HUDEP-2 (cell line): ENCODE measurements at regions not wholly inside any gene's neighbourhood (a gene's known extent, or its start where the extent isn't known, plus 50 kb on each side); places are given as distances from the start of the nearest gene placed in this dataset.

ENCODE experiments used
- DNase-seq, 76 experiments: peaks; one replicate each; lab custom pipeline; 2025; ENCODE audit not compliant: unreplicated experiment in 76 of 76; lab: John Stamatoyannopoulos, UW

DNA sequence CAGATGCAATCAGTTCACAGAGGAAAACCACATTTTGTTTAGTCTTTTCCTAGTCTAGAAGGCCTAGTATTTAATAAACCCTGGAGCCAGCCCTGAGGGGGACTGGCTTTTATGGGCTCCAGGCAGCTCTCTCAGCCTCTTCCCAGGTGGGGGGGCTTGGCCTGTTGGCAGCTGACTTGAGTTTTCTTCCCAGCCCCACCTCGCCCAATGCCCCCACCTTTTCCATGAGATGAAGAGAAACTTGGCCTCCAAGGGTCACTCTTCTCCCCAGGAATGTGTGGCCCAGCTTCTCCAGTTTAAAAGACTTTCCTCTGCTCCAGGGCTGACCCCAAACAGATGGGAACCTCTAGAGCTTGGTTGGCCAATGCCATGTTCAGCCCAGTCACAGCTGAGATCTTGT lies 196.1 kb downstream of the BMP7 start:
- no peak for DNase-seq

DNA sequence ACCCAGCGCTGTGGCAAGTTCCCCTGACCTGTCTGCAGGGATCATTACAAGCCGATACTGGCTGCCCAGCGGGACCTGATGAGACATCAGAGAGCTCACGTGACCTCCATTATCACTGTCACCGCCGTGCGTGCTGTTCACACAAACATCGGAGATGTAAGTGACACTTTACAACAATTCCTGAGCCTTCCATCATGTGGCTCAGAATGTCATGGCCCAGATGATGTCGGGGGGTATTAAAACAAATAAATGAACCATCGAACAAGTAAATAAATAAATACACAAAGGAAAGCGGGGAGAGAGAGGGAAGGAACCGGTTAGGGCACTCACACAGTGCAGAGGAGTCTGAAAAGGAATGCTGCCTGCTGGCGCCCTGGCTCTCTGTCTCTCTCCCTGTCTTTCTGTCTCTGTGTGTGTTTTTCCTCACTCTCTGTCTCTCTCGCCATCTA lies 195.1 kb downstream of the BMP7 start:
- peak in 1 of 76 experiments; percentile 1 for DNase-seq

DNA sequence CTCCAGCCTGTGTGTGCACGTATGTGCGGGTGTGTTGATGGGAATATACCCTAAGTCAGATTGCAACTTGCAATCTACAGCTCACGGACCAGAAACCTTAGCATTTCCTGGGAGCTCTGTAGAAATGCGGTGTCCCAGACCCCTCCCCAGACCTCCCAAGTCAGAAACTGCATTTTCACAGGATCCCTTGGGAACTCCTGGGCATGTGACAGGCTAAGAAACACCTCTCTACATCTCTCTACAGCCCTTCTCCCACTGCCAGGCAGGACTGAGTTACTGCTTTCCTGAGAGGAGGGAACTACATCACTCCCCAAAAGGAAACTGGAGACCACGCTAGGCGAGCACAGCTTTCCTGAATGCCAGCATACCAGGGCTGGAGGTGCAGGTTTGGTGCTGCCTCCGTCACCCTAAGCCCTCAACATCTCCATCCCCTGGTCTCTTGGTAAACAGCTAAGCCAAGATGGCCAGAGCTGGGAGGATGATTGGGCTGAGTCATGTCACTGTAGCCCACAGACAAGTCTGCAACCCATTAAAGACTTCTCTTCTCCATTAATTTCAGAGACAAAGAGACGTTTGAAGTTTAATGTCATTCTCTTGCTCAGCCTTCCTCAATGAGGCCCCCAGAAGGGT lies 194.4 kb downstream of the BMP7 start:
- DNase-seq, result no peak

DNA sequence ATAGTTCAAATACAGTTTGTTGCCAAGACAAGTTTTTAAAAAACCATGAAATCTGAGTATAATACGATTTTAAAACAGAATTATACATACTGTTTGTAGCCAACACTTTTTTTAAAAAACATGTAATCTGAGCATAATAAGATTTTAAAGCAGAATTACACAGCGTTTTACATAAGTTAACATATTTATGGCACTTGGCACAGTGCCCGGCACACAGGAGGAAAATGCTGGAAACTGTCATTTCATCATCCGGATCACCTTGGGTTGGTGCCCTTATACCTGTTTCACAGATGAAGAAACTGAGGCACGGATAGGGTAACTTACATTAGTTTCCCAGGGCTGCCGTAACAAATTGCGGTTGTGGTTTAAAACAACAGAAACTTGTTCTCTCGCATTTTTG lies 193.0 kb downstream of the BMP7 start:
- DNase-seq, result no peak

DNA sequence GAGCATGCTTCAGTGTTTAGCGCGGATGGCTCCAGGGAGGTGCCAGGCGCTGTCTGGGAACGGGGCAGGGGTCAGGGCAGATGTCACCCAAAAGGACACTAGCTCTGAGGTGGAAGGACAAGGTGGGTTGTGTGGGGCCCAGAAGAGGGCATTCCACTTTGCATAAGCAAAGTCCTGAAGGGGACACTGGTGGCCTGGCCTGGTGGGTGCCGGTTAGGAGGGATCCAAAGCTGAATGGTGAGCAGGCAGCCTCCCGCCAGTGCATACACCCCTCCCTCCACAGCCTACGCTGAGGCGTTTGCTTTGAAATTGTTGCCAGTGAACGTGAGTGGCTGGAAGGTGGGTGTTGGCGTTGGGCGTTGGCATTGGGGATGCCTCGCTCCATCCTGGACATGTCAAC lies 192.1 kb downstream of the BMP7 start:
- no peak for DNase-seq

DNA sequence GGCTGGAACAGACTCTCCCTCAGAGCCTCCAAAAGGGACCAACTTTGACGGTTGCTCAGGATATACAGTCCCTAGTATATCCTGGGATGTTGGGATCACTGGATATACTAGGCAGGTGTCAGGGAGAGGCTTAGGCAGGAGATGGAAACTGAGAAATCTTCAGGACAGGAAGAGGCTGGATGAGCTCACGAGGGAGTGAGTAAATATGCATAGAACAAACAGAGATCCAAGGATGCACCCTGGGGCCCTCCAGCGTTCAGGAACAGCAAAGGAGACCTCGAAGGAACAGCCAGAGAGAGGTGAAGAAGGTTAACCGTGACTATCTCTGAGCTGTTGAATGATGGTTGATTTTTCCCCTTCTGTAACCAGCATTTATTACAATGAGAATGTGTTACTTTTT lies 191.3 kb downstream of the BMP7 start:
- DNase-seq, result no peak

DNA sequence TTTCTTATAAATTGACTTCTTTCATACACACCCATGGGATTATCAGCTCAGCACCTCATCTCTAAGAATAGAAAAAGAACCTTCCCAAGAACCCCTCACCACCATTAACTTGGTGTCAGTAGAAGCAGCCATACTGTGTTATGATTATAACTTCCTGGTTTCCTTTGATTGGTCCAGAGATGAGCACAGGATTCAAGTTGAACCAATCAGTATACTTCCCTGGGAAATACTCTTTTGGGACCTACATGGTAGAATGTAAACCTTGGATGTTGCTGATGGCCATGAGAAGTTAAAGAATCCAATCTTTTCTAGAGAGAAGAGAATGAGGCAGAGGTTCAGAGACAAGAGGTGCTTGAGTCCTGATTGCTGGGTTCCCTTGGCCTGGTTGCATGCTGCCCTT lies 190.8 kb downstream of the BMP7 start:
- no peak for DNase-seq

DNA sequence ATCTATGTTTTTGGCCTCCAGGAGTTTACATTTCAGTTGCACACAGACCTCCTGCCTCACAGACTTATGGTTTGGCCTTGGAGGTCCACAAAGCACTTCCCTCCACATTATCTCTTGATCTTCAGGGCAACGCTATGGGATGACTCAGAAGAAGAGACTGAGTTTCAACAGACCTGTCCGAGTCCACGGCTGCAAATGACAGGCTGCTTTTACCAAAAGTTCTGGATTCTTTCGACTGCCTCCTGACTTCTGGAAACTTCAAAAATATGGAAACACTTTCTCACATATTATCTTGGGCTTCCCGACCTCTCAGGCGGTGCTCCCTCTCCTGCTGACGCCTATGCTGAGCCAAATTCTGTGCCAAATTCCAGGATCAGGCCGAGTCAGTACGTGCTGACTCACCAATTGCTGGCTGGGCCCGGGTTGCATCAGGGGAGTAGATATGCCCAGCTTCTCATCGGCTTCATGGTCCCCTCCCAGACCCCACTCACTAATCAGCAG lies 190.2 kb downstream of the BMP7 start:
- DNase-seq, result peak in 27 of 76 experiments; percentile 4 to 57 (median 16)

DNA sequence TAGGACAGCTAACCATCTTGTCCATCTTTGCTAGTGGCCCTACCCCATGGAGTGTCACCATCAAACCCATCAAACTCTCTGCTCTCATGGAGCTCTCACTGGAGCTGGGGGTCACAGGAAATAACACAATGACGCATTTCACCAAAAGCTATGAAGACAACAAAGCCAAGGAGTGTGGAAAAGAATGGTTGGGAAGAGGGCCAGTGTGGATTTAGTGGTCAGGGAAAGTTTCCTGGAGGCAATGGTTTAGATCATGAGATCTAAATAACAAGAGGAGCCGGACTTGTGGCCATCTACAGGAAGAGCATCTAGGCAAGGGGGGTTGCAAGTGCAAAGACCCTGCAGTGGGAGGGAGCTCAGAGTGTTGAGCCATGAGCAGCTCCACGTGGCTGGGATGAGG lies 189.5 kb downstream of the BMP7 start:
- no peak for DNase-seq

DNA sequence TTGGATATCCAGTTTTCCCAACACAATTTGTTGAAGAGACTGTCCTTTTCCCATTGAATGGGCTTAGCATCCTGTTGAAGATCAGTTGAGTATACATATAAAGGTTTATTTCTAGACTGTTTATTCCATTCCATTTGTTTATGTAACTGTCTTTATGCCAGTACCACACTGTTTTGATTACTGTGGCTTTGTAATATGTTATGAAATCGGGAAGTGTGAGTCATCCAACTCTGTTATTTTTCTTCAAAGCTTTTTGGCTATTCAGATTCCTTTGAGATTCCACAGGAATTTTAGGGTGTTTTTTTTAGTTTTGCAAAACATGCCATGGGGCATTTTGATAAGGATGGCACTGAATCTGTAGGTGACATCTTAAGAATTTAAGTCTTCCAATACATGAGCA lies 188.3 kb downstream of the BMP7 start:
- no peak for DNase-seq

DNA sequence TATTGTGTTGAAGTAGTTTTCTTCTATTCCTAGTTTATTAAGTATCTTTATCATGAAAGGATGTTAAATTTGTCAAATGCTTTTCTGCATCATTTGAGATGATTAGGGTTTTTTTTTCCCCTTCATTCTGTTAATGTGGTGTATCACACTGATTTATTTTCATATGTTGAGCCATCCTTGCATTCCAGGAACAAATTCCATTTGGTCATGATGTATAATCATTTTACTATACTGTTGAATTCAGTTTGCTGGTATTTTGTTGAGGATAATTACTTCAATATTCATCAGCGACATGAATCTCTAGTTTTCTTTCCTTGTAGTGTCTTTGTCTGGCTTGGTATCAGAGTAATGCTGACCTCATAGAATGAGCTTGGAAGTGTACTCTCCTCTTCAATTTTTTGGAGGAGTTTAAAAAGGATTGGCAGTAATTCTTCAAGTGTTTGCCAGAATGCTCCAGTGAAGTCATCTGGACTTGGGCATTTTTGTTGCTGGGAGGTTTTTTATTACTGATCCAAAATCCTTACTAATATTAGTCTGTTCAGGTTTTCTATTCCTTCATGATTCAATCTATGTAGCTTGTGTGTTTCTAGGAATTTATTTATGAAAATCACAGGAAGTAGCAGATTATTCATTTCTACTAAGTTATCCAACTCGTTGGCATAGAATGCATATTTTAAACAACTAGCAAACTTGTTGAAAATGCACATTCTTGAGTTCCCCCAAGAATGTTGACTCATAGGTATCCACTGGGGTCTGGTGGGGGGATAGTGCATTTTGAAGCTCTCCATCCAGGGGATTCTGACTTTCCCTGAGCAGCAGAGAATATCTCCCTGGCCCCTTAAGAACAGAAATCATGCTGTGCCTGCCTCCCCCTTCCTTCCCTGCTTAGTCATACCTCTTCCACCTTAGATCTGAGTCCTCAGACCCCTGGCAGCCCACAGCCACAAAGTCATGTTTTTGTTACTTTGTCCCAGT lies 187.1 kb downstream of the BMP7 start:
- no peak for DNase-seq

DNA sequence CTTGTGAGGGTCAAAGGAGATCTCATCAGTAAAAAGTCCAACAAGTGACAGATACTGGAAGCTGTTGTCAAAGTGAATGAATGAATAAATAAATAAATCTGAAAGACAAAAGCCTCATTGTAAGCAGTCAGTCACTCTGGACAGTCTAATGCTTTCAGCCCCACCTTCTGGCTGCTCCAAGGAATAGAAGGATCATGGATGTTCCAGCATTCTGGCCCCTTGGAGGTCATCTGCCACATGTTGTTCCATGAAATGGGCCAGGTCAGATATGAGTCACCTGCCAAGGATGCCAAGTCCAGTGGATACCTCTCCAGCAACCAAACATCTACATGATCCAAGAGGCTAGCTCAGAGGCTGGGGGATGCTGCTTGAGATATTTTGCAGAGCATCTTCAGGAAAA lies 185.6 kb downstream of the BMP7 start:
- no peak for DNase-seq

DNA sequence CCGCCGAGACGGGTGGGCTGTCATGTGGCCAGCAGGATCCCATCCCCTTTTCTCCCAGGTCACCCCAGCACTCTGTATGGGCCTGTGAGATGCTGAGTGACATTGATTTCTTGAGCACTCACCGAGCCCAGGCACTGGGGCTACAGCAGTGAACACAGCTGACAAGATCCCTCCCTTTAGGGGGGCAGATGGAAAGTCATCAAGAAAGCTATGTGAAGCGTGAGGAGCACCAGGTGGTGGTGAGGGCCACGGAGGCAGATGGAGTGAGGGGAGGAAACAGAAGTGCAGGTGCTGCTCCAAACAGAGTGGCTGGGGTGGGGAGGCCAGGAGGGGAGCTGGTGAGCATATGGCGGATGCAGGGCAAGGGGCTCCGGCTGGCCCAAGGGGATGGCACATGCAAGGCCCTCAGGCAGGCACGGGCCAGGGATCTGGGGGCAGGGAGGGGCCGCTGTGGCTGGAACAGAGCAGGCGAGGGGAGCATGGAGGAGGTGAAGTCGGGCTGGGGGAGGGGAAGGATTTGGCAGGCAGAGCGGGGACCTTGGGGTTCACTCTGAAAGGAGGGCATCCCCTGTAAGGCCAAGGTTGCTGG lies 184.0 kb downstream of the BMP7 start:
- no peak for DNase-seq

DNA sequence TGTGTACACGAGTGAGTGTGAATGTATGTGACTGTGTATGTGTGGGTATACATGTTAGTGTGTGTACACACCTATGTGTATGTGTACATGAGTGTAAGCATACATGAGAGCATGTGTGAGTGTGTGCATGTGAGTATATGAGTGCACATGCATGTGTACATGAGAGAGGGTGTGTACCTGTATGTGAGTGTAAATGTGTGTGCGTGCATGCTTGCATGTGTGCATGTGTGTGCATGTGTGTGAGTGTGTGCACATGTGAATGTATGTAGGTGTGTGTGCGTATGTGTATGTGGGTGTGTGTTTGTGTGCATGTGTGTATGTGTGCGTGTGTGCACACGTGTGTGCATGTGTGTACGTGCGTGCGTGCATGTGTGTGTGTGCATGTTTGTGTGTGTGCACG lies 183.4 kb downstream of the BMP7 start:
- no peak for DNase-seq

DNA sequence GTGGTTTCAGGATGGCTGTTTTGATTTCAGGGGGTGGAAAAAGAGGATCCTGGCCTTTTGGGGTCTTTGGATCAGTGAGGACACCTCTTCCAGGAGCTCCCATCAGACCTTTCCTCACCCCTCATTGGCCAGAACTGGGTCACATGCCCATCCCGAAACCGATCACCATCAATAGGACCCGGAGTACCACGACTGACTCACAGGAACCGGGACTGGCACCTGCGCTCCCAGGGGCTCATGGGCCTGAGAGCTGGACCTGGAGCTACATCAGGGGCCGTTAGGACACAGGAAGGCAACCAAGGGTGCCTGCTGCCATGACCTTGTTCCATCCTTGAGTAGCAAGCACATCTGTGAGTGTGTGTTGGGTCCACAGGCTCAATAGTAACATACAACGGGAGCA lies 180.4 kb downstream of the BMP7 start:
- DNase-seq, result no peak

DNA sequence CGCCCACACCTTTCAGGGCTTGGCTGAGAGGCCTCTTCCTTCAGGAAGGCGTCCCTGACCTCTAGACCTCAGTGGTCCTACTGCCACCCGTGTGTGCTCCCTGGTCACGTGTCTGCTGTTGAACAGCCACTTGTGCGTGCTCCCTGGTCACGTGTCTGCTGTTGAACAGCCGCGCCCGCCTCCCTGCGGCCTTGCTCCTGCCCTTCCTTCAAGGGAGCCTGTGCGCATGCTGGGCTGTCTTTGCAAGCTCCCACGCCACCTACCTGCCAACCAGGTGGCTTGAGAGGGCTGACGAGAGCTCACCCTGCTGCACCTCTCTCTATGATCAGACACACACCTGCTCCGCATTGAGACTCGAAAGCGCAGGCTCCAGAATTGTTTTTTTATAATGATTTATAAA lies 179.3 kb downstream of the BMP7 start:
- DNase-seq, result no peak

DNA sequence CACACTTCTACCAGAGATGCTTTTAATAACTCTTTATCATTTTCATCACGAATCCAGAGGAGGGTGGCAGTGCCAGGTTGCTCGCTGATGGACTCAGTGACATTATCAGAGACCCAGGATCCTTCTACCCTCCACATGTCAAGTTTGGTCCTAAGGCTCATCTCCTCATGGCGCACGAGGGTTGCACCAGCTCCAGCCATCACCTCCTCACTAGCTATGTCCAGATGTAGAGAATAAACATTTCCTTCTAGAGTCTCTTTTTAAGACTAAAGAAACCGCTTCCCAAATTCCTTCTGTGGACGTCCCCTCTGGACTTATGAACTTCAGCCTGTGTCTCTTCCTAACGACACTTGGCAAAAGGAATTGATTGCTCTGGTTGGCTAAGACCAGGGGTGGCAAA lies 178.7 kb downstream of the BMP7 start:
- no peak for DNase-seq

DNA sequence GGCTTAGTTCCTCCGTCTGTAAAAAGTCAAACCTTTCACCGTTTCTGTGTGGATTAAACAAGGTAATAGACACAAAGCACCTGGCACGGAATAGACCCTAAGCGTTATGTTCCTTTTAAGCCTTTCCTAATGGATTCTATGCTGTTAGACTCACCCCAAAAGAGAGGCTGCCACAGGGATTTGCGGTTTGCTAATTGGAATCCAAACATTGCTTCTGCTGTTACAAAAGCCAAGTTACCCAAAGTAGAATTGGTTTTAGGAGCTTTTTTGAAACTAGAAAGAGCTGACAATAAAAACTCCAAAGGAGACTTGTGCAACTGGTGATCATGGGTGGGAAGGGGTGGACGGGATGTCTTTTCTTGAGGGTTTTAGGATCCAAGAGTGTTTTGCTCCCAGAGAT lies 178.0 kb downstream of the BMP7 start:
- no peak for DNase-seq

DNA sequence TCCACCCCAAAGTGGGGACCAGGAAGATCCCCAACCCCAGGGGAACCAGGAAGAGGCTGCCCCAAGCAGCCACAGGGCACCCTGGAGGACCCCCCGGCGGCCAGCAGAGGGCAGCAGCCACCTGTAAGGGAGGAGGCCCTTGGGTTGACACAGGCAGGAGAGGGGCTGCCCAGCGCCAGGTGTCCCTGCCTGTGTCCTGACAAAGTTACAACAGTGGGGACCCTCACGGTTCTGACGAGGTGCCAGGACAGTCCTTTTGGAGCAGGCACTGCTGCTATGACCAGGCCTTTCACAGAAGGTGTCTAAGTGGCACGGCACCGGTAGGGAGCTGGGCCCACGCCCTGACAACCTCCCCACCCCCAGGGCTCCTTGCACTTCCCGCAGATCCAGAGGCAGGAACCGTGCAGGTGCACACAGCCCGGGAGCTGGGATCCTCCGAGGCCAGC lies 176.7 kb downstream of the BMP7 start:
- peak in 54 of 76 experiments; percentile 4 to 76 (median 36) for DNase-seq

DNA sequence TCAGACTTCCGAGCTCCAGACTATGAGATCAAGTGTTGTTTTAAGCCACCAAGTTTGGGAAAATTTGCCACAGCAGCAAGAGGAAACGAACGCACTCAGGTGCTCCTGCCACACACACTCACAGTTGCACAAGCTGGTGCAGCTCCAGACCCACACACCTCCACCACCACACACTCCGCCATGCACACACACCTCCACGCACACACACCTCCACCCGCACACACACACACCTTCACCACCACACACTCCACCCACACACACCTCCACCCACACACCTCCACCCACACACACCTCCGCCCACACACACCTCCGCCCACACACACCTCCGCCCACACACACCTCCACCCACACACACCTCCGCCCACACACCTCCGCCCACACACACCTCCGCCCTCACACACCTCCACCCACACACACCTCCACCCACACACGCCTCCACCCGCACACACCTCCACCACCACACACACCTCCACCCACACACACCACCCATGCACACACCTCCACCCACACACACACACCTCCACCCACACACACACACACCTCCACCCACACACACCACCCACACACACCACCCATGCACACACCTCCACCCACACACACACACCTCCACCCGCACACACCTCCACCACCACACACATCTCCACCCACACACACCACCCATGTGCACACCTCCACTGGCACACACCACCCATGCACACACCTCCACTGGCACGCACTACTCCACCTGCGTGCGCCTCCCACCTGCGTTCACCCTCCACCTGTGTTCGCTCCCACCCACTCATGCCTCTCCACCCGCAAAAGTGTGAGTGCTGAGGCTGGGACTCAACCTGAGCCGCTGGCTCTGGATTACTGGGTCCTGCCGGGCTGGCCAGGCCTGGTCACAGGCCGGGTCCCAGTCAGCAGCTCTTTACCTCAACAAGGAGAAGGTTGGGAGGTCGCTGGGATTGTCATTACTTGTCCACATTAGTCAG lies 175.6 kb downstream of the BMP7 start:
- no peak for DNase-seq
